ENCODE measurements at regions not wholly inside any gene's neighbourhood (a gene's known extent, or its start where the extent isn't known, plus 50 kb on each side); places are given as distances from the start of the nearest gene placed in this dataset.

GRCh38 chr18:52118684-52119083 is 221.3 kb upstream of the DCC start:
- TF ChIP-seq CTCF (IDR thresholded peaks at IDR 0.05) (no peak), POLR2A (IDR thresholded peaks at IDR 0.05) (no peak)
